Fibroblast of skin of abdomen (primary cell): ENCODE measurements at regions not wholly inside any gene's neighbourhood (a gene's known extent, or its start where the extent isn't known, plus 50 kb on each side); places are given as distances from the start of the nearest gene placed in this dataset.
A peak's percentile ranks its signal among the peaks of the same experiment; 100 is the strongest.
"Not testable (repeated sequence)": the region's sequence is repeated elsewhere in the genome, so short reads cannot be mapped to it uniquely, and the experiment has no call there.

Experiments
- DNase-seq: peaks from one replicate; pipeline ENCODE4 v3.0.0-alpha.2; 2013

GRCh38 chr14:97077253-97077653 is 280.1 kb downstream of the VRK1 start:
- DNase-seq = peak; percentile 91

- DNase-seq = no peak
Observed at GRCh38 chr14:97077687-97078086, 280.5 kb downstream of the VRK1 start.

GRCh38 chr14:97080991-97081390 is 283.8 kb downstream of the VRK1 start:
- DNase-seq = no peak

GRCh38 chr14:97095269-97095668 is 298.1 kb downstream of the VRK1 start:
- DNase-seq = no peak

- DNase-seq = no peak
Observed at GRCh38 chr14:97097296-97097695, 300.1 kb downstream of the VRK1 start.

GRCh38 chr14:97100306-97100705 is 303.1 kb downstream of the VRK1 start:
- DNase-seq = no peak

- DNase-seq = no peak
Observed at GRCh38 chr14:97101561-97101960, 304.4 kb downstream of the VRK1 start.

GRCh38 chr14:97104029-97104428 is 306.8 kb downstream of the VRK1 start:
- DNase-seq = no peak

- no peak for DNase-seq
Observed at GRCh38 chr14:97106166-97106565, 309.0 kb downstream of the VRK1 start.

- no peak for DNase-seq
Observed at GRCh38 chr14:97106609-97107008, 309.4 kb downstream of the VRK1 start.

- peak; percentile 22 for DNase-seq
Observed at GRCh38 chr14:97107080-97107479, 309.9 kb downstream of the VRK1 start.

- DNase-seq = no peak
Observed at GRCh38 chr14:97107760-97108159, 310.6 kb downstream of the VRK1 start.

GRCh38 chr14:97109234-97109633 is 312.1 kb downstream of the VRK1 start:
- DNase-seq = no peak

- DNase-seq = no peak
Observed at GRCh38 chr14:97113339-97113738, 316.2 kb downstream of the VRK1 start.

- no peak for DNase-seq
Observed at GRCh38 chr14:97116546-97116945, 319.4 kb downstream of the VRK1 start.

GRCh38 chr14:97117693-97118092 is 320.5 kb downstream of the VRK1 start:
- DNase-seq = no peak

- DNase-seq = no peak
Observed at GRCh38 chr14:97120204-97120603, 323.0 kb downstream of the VRK1 start.

- DNase-seq = no peak
Observed at GRCh38 chr14:97120611-97121031, 323.4 kb downstream of the VRK1 start.

GRCh38 chr14:97129639-97130038 is 332.5 kb downstream of the VRK1 start:
- DNase-seq = no peak

GRCh38 chr14:97135847-97136246 is 338.7 kb downstream of the VRK1 start:
- DNase-seq = not testable (repeated sequence)

GRCh38 chr14:97137705-97138104 is 340.5 kb downstream of the VRK1 start:
- no peak for DNase-seq

- no peak for DNase-seq
Observed at GRCh38 chr14:97138801-97139200, 341.6 kb downstream of the VRK1 start.

- no peak for DNase-seq
Observed at GRCh38 chr14:97143011-97143410, 345.8 kb downstream of the VRK1 start.

GRCh38 chr14:97143456-97143855 is 346.3 kb downstream of the VRK1 start:
- DNase-seq = no peak

GRCh38 chr14:97148021-97148420 is 350.8 kb downstream of the VRK1 start:
- not testable (repeated sequence) for DNase-seq

GRCh38 chr14:97149775-97150174 is 352.6 kb downstream of the VRK1 start:
- no peak for DNase-seq
